CD14-positive monocyte (primary cell): ENCODE measurements at regions not wholly inside any gene's neighbourhood (a gene's known extent, or its start where the extent isn't known, plus 50 kb on each side); places are given as distances from the start of the nearest gene placed in this dataset.
A peak's percentile ranks its signal among the peaks of the same experiment; 100 is the strongest.

Source experiments
- DNase-seq, 3 donors: peaks; one replicate each; pipeline ENCODE4 v3.0.0-alpha.2; 2011 to 2022
- H2AFZ ChIP-seq: 2 replicates; pipeline ENCODE4 v1.6.0; 2012; ENCODE audit warnings: mild to moderate bottlenecking, low read depth, low read length, inconsistent platforms; ENCODE audit not compliant: insufficient read depth, poor library complexity, severe bottlenecking
- H3K27ac ChIP-seq, 2 donors: 1 replicate in 1 of 2; 2 replicates in 1 of 2; pipeline ENCODE4 v1.5.1; 2012 to 2013; ENCODE audit warnings: low read length in 2 of 2, control low read depth in 1 of 2, inconsistent platforms in 1 of 2, low read depth in 1 of 2, mild to moderate bottlenecking in 1 of 2
- H3K27me3 ChIP-seq, 2 donors: one replicate each; pipeline versions ENCODE4 v1.6.0 to v1.6.1; 2011 to 2013; ENCODE audit warnings: low read length in 2 of 2; ENCODE audit not compliant: control insufficient read depth in 2 of 2, insufficient read depth in 2 of 2
- H3K36me3 ChIP-seq, 2 donors: replicated peaks in 1 of 2; 1 replicate in 1 of 2; 2 replicates in 1 of 2; pipeline versions ENCODE4 v1.5.1 to v1.6.1; 2012 to 2013; ENCODE audit warnings: low read length in 2 of 2, control low read depth in 1 of 2, inconsistent platforms in 1 of 2, mild to moderate bottlenecking in 1 of 2; ENCODE audit not compliant: insufficient read depth in 2 of 2, control insufficient read depth in 1 of 2
- H3K4me1 ChIP-seq, 2 donors: 1 replicate in 1 of 2; 2 replicates in 1 of 2; pipeline versions ENCODE4 v1.5.1 to v1.6.1; 2012 to 2013; ENCODE audit warnings: low read length in 2 of 2, control low read depth in 1 of 2, inconsistent platforms in 1 of 2, mild to moderate bottlenecking in 1 of 2, moderate library complexity in 1 of 2; ENCODE audit not compliant: insufficient read depth in 2 of 2, control insufficient read depth in 1 of 2
- H3K4me2 ChIP-seq: replicated peaks from 2 replicates; pipeline ENCODE3; 2012; ENCODE audit warnings: low read length, moderate library complexity, mild to moderate bottlenecking; ENCODE audit not compliant: poor library complexity, severe bottlenecking; ENCODE audit errors: extremely low read depth
- H3K4me3 ChIP-seq, 3 experiments: fragments of 200-600 bp in 1 of 3; sonication (generic) in 1 of 3; replicated peaks in 1 of 3; 1 replicate in 2 of 3; 2 replicates in 1 of 3; pipeline ENCODE4 v1.5.1; 2011 to 2013; ENCODE audit warnings: low read length in 3 of 3, mild to moderate bottlenecking in 3 of 3, control low read depth in 2 of 3, low read depth in 2 of 3, inconsistent platforms in 1 of 3, moderate library complexity in 1 of 3
- H3K79me2 ChIP-seq: 2 replicates; pipeline ENCODE4 v1.6.0; 2012; ENCODE audit warnings: mild to moderate bottlenecking, control low read depth, inconsistent platforms, low read length, moderate library complexity; ENCODE audit not compliant: insufficient read depth
- H3K9ac ChIP-seq: 2 replicates; pipeline ENCODE4 v1.6.0; 2017; ENCODE audit warnings: low read length, mild to moderate bottlenecking; ENCODE audit not compliant: insufficient read depth, poor library complexity, severe bottlenecking
- H3K9me3 ChIP-seq, 2 donors: replicated peaks in 1 of 2; 1 replicate in 1 of 2; 2 replicates in 1 of 2; pipeline versions ENCODE4 v1.5.1 to v1.6.1; 2012 to 2013; ENCODE audit warnings: low read length in 2 of 2, control low read depth in 1 of 2; ENCODE audit not compliant: control insufficient read depth in 1 of 2, insufficient read depth in 1 of 2
- H4K20me1 ChIP-seq: 2 replicates; pipeline ENCODE4 v1.6.0; 2012; ENCODE audit warnings: mild to moderate bottlenecking, low read length, control low read depth, moderate library complexity; ENCODE audit not compliant: insufficient read depth
- H3K27ac Mint-ChIP-seq, 7 donors: one replicate each; pipeline ENCODE4 v1.8.0; 2020; ENCODE audit warnings: mild to moderate bottlenecking in 7 of 7, mixed read lengths in 7 of 7, moderate library complexity in 6 of 7, inconsistent platforms in 2 of 7
- H3K27me3 Mint-ChIP-seq, 3 donors: one replicate each; pipeline ENCODE4 v1.8.0; 2021 to 2022; ENCODE audit warnings: low read depth in 3 of 3, mild to moderate bottlenecking in 3 of 3, mixed read lengths in 3 of 3, moderate library complexity in 3 of 3, inconsistent platforms in 1 of 3
- H3K36me3 Mint-ChIP-seq, 2 donors: one replicate each; pipeline ENCODE4 v1.8.0; 2020; ENCODE audit warnings: mixed read lengths in 2 of 2, inconsistent platforms in 1 of 2, mild to moderate bottlenecking in 1 of 2
- H3K4me1 Mint-ChIP-seq: one replicate; pipeline ENCODE4 v1.8.0; 2020; ENCODE audit warnings: mild to moderate bottlenecking, mixed read lengths
- H3K4me3 Mint-ChIP-seq, 2 donors: one replicate each; pipeline ENCODE4 v1.8.0; 2020; ENCODE audit warnings: mild to moderate bottlenecking in 2 of 2, mixed read lengths in 2 of 2, moderate library complexity in 1 of 2
- H3K9me3 Mint-ChIP-seq, 7 donors: one replicate each; pipeline ENCODE4 v1.8.0; 2020 to 2022; ENCODE audit warnings: mixed read lengths in 7 of 7, mild to moderate bottlenecking in 6 of 7, moderate library complexity in 6 of 7, inconsistent platforms in 2 of 7
- CTCF ChIP-seq: fragments of 200-600 bp; IDR thresholded peaks from one replicate; pipeline ENCODE4 v1.8.0; 2022; ENCODE audit warnings: antibody characterized with exemption, mild to moderate bottlenecking
- WGBS: methylation state at CpG from one replicate; pipeline ENCODE4 v1.1.5; 2013; ENCODE audit warnings: missing lambda C conversion rate; ENCODE audit not compliant: insufficient coverage; 5-methylcytosine and 5-hydroxymethylcytosine counted together
- intact Hi-C, 2 donors: fragments of 100-400 bp; cut with micrococcal nuclease; formaldehyde crosslinking; loops; one replicate each; pipeline versions ENCODE4 v1.15.0 to v1.15.1; 2023

GRCh38 chr6:15116889-15117288, 129.0 kb upstream of the JARID2 start:
- WGBS = 96% methylated on average over 4 of the region's 8 CpGs
- Histone ChIP-seq H4K20me1 (no peaks in the 10 kb centered on the region), H3K79me2 (no peaks in the 10 kb centered on the region), H3K4me1 (no peaks in the 10 kb centered on the region), H3K4me2 (no peak overlapping the region), H3K36me3 (no peaks in the 10 kb centered on the region), H3K27ac (no peak overlapping the region), H3K27me3 (no peaks in the 10 kb centered on the region), H3K9me3 (no peaks in the 10 kb centered on the region), H3K9ac (no peak overlapping the region), H2AFZ (no peak overlapping the region), H3K4me3 (no peak overlapping the region)
- H3K9me3 Mint-ChIP-seq = no peaks in the 10 kb centered on the region
- H3K4me1 Mint-ChIP-seq = no peaks in the 10 kb centered on the region
- H3K36me3 Mint-ChIP-seq = no peaks in the 10 kb centered on the region
- TF ChIP-seq CTCF = no peak
- H3K27me3 Mint-ChIP-seq = peaks cover 0 to 3% (median 1%) of the 10 kb centered on the region in 3 donors
- H3K27ac Mint-ChIP-seq = no peak overlapping the region
- DNase-seq = no peak
- intact Hi-C loops = no loop called here
- no peak overlapping the region for H3K4me3 Mint-ChIP-seq

GRCh38 chr6:15121443-15121842, 124.4 kb upstream of the JARID2 start:
- H3K9me3 Mint-ChIP-seq = peaks cover 0 to 8% (median 0%) of the 10 kb centered on the region in 7 donors
- no CpG with 5 or more reads among the region's 1 CpG for WGBS
- Histone ChIP-seq H3K4me2 (no peak overlapping the region), H3K27ac (no peak overlapping the region), H3K9me3 (no peaks in the 10 kb centered on the region), H3K9ac (no peak overlapping the region), H3K4me1 (no peaks in the 10 kb centered on the region), H3K79me2 (no peaks in the 10 kb centered on the region), H3K27me3 (no peaks in the 10 kb centered on the region), H3K4me3 (no peak overlapping the region), H4K20me1 (no peaks in the 10 kb centered on the region), H3K36me3 (no peaks in the 10 kb centered on the region), H2AFZ (peak overlapping the region; percentile 1)
- TF ChIP-seq CTCF = no peak
- no peak overlapping the region for H3K4me3 Mint-ChIP-seq
- H3K27me3 Mint-ChIP-seq = peaks cover 1 to 5% (median 1%) of the 10 kb centered on the region in 3 donors
- no peaks in the 10 kb centered on the region for H3K4me1 Mint-ChIP-seq
- no peaks in the 10 kb centered on the region for H3K36me3 Mint-ChIP-seq
- intact Hi-C loops = no loop called here
- no peak for DNase-seq
- no peak overlapping the region for H3K27ac Mint-ChIP-seq
